GM18499 (cell line): ENCODE measurements at regions not wholly inside any gene's neighbourhood (a gene's known extent, or its start where the extent isn't known, plus 50 kb on each side); places are given as distances from the start of the nearest gene placed in this dataset.
"Not testable (repeated sequence)": the region's sequence is repeated elsewhere in the genome, so short reads cannot be mapped to it uniquely, and the experiment has no call there.

Source experiments
- ATAC-seq: cut with Tn5 transposase; IDR thresholded peaks from one replicate; pipeline ENCODE4 v1.9.1; 2021; ENCODE audit warnings: moderate number of reproducible peaks; ENCODE audit not compliant: insufficient read depth, unreplicated experiment

DNA sequence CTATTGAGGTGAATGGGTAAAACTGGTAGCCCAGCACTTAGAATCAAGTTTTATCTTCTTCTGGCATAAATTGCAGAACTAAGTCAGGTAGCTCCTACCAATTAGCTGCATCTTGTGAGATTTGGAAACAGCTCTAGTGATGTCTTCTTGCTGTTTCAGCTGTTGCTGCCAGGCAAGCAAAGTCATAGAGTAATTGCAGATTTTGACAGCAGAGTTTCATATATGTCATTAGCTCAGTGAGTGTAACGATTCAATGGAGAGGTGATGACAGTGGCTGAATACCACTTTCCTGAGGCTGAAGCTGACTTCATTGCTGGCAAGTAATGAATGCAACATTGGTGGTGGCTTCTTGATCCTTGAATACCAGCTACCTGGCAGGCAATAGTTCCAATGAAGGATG, 1109.7 kb upstream of the CDH18 start:
- ATAC-seq: no peak

DNA sequence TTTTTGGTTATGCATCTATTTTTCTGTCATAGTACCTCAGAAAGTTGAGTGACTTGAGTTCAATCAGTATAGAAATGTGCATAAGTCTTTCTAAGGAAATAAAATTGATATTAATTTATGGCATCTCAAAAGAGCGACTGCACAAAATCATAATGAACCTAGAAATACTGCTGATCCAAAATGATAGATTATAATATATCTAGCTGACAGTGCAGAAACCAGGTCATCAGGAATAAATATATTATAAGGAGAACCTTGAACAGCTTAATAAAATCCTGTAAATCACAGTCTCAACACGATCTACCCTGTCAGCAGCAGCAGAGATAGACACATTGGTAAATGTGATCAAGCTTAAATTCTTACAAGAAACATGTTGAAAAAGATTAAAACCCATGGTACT, 1106.6 kb upstream of the CDH18 start:
- ATAC-seq: no peak

DNA sequence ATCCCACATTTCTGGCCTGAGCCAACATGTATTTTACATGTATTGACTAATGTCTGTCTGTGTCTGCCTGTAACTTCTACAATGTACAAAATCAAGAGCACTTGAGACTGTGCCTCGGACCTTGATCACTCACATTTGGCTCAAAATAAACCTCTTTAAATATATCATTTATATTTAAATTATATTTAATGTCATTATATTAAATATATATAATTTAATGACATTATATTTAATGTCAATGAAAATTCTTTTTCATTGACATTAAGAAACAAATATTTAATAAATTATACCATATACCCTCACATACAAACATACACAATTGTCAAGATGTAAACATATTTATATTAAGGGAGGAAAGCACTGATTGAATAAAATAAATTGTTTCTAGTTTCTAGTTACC, 1099.8 kb upstream of the CDH18 start:
- no peak for ATAC-seq

DNA sequence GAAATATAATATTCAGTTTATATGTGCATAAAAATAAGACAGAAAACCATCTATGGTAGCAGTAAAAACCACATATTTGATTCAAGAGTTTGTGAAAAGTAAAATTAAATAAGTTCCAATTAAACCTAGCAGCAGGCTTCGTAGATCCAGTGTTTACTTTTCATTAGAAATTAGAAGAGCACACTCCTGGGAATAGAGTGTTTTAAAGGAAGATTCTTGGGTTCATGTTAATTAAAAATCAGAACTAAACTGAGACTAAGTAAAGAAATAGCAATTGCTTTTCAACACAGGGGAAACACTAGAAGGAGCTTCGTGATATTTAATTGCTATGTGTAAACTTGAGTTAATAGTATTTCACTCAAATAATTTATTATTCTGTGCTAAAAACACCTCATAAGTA, 1097.8 kb upstream of the CDH18 start:
- no peak for ATAC-seq

DNA sequence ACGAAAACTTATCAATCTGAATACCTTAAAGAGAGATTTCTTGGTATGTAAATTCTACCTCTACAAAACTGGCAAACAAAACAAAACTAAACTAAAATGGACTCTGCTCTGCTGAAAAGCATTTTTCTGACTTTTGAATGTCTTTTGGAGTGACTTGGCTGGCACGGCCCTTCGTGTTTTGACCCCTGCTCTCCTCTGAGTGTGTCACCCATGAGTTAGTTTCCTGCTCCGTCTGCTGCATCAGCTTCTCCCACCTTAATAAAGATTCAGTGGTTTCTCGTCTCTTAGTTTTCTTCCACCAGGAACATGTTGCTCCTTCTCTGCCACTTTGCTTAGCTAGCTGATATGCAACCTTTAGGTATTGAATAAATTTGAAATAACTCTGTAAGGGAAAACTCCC, 1084.0 kb upstream of the CDH18 start:
- ATAC-seq: no peak

DNA sequence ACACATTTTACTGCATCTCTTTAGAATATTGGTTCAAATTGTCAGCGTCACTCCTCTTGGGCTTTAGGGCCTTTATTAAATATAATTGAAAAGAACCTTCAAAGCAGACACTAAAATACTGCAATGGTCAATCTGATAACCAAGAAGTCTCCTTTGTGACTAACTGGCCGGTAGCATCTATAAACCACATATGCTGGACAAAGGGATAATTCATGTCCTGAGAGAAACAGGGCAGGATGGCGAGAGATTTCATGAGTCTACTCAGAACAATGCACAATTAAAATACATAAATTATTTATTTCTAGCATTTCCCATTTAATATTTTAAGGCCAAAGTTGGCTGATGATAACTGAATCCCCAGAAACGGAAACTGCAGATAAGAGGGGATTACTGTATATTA, 1083.4 kb upstream of the CDH18 start:
- no peak for ATAC-seq

DNA sequence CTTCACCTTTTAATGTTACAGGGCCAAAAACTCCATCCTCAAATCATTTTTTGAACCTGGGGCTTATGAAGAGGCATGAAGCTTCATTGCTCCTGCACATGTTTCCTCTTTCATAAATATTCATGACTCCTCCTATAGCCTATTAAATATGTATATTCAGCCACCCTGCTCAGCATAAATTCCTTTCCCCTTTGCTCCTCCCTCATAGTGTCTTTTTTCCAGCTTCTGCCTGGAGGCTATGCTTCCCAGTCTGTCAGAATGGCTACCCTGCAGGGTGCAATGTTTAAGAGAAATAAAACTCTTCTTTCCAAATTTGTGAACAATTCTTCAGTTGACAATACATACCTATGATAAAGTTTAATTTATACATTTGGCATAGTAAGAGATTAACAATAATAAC, 1082.9 kb upstream of the CDH18 start:
- no peak for ATAC-seq

DNA sequence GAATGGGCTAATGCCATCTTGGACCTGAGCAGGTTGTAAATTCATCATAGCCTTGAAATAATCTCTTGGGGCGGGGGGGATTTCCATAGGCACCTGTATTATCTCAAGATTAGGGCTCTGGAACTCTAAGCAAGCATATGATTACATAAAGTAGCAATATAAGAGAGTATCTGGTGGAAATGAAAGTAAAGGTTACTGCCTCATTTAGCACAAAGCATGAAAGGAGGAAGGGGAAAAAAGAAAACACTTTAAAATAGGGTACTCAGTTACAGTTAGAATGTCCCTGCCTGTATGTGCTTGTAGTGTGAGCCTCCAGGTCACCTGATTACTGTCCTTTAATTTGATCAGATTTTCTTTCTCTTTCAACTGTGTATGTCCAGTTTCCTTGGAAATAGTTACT, 1079.7 kb upstream of the CDH18 start:
- no peak for ATAC-seq

DNA sequence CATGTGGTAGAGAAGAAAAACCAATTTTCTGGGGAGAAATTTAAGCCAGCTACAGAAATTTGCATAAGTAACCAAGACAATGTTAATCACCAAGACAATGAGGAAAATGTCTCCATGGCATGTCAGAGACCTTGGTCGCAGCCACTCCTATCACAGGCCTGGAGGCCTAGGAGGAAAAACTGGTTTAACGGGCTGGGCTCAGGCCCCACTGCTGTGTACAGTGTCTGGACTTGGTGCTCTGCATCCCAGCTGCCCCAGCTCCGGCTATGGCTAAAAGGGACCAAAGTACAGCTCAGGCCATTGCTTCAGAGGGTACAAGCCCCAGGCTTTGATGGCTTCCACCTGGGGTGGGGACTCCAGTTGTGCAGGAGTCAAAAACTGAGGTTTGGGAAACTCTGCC, 1075.1 kb upstream of the CDH18 start:
- no peak for ATAC-seq

DNA sequence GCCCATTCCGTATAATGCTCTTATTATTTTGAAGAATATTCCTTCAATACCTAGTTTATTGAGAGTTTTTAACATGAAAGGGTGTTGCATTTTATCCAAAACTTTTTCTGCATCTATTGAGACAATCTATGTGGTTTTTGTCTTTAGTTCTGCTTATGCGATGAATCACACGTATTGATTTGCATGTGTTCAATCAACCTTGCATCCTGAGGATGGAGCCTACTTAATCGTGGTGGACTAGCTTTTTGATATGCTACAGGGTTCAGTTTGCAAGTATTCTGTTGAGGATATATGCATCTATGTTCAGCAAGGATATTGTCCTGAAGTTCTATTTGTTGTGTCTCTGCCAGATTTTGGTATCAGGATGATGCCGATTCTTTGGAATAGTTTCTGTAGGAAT, 1070.3 kb upstream of the CDH18 start:
- peak; percentile 95 for ATAC-seq

DNA sequence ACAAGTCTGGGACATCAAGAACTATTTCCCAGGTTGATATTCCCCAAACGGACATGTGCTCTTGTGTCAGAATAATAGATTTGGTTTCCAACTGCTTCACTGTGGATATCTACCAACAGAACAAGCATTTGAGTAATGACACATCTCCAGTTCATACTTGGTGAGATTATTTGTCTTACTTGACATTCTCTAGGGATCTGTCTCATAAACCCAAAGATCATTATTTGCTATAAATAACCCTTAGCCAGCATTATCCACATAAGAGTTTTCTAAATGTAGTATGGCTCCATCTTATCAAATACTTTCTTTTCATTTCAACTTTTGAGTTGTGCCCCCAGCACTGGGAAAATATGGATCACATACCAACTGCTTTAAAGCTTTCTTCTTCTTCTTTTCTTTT, 1063.9 kb upstream of the CDH18 start:
- ATAC-seq: no peak

DNA sequence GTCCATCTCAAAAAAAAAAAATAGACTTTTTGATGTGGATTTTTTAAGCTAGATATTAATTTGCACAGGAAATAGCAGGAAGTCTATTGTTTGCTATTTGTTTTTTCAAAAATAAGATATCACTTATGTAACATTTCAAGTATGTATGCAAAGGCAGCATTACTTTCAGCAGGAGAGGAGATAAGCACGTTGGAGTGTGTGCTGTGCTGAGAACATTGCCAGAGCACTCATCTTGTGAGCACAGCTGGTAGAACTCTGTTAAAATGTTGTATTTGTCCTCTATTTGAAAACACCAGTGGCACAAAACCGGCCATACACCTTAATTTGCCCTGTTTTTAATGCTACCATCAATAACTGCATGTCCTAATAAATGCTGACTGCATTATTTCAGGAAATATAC, 1061.9 kb upstream of the CDH18 start:
- ATAC-seq: no peak

DNA sequence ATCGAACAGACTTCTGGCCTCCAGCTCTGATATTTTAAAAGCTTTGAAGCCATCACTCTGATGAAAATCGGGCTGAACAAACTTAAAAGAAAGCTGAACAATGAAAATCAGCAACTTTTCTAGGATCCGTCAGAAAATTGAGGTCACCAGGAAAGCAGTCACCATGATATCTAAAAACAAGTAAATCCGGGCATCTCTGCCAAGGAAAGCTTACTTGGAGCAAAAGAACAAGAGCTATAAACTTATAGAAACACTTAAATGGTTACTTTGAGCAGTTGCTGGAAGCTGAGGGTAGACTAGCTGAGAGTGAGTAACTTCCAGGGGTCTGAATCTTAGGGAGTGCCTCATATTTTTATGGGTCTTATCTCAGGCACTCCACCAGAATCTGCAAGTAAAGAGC, 1043.0 kb upstream of the CDH18 start:
- no peak for ATAC-seq

DNA sequence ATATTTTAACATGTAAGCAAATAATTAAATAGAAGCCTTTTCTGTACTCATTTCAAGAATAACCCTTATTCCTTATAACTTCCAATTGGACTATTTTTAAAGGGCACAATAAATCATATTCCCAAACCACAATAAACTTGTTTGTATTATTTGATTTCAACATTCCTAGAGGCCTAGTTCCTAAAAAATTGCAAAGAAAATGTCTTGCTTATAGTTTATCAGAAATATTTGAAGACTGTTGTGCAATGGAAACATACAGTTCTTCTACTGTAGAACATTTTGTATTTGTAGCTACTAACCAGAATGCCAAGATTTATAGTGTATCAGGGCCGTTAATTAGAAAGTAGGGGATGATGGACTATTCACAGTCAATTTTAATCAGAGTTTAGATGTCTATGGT, 1037.0 kb upstream of the CDH18 start:
- ATAC-seq: no peak

DNA sequence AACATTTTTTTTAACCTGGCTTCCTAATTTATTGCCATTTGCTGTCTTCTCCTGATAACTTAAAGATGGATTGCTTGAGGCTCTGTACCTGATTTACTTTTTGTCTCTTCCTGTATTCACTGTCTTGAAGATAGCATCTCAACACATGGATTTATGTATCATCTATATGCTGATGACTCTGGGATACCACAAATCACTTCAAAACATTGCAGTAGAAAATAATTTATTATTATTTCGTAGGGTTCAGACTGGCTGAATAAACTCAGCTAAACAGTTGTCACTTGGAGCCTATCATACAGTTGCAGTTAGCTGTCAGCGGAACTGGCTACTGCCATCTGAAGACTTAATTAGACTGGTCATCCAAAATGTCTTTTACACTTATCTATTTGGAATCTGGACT, 1025.2 kb upstream of the CDH18 start:
- ATAC-seq: no peak

DNA sequence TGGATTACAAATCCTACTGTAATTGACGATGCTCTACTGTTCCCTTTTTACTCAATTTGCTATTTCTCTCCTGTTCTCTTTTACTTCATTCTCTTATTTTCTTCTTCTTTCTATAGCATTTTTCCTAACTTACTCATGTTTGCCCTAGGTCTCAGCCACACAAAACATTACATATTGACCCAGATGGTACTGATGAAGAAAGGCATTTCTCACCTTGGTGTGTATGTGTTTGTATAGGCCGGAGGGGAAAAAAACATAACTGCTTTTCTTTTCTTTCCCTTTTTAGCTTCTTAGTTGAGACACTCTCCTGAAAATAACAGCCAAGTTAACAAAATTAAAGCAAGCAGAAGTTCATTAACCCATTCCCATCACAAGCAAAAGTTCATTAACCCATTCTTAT, 1019.8 kb upstream of the CDH18 start:
- ATAC-seq: no peak

DNA sequence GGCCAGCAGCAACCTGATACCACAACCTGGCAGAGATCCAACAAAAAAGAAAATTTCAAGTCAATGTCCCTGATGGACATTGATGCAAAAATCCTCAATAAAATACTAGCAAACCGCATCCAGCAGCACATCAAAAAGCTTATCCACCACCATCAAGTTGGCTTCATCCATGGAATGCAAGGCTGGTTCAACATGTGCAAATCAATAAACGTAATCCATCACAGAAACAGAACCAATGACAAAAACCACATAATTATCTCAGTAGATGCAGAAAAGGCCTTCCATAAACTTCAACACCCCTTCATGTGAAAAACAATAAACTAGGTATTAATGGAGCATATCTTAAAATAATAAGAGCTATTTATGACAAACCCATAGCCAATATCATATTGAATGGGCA, 1000.9 kb upstream of the CDH18 start:
- ATAC-seq: not testable (repeated sequence)

DNA sequence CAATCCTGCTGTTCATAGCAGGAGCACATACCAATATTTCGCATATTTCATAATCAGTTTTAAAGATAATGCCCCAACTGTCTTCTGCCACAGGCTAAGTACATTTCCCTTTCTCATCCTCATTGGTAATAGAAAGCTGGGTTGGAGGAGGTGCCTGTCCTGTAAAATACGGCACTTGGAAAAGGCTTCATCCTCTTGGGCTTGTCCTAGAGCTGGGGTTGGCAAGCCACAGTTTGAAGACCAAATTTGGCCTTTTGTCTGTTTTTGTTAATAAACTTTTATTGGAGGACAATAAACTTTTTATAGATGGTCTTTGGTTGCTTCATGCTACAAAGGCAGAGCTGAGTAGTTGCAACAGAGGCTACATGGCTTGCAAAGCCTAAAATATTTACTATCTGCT, 997.8 kb upstream of the CDH18 start:
- no peak for ATAC-seq

DNA sequence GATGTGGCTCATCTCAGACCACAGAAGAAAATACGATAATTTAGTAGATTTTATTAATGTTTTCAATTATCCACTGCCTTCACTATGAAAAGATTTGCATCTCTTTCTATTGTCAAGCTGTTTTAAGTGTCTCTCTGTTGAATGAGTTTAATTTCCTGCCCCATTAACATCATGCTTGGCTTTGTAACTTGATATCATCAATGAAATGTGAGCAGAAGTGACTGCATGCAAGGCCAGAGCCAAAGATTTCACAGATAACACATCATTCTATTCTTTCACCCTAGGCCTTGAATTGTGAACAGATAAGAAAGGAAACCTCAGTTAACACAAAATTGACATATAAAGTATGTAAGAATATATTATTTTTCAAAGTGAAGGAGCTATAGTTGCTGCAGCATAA, 986.4 kb upstream of the CDH18 start:
- no peak for ATAC-seq

DNA sequence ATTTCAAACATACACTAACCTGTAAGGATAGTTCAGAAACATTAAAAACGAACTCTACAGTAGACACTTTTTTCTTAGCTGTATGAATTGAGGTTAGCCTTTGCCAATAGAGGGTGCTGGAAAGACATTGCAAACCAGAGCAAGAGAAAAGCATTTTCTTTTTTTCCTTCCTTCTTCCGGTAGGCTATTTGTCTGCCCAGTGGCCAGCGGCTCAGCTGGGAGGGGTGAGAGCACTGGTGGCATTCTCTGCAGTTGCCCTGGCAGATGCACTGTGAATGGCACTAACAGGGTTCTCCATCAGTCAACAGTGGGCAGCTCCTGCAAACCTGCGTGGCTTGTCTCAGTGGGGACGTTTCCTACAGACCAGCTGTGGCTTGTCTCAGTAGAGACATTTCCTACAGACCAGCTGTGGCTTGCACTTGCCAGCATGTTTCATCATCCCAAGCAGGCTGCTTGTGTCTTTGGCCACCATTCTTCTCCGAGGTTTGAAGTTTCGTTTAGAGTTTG, 984.5 kb upstream of the CDH18 start:
- no peak for ATAC-seq

DNA sequence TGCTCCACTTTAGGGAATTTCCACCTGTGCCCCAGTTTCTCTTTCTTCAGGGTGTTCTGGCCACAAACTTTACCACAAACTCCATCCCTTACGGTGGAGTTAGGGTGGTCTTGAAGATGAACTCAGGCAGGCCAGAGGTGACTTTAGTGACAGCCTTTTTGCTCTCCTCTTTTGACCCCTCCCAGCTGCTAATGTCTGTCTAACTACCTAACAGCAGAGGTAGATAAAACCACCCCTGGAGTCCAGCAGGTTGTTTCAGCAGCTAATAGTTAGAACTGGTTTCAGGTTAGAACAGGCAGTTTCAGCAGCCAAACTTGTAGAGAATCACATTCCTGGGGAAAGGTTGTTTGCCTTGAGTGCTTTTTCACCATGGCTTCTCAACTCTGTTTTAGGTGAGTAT, 971.3 kb upstream of the CDH18 start:
- no peak for ATAC-seq

DNA sequence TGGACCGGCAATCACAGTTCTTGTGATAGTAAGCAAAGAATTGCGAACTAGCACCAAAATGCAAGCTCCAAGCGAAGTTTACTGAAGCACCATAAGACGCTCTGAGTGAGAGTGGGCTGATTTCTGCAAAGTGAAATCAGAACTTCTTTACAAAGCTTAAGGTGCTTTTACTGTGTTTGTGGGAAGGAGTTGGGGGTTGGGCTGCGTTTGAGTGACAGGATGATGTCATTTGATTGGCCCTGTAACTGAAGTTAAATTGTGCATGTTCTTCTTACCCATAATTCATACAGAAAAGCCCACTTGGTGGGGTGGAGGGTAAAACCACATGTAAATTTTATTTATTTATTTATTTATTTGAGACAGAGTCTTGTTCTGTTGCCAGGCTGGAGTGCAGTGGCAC, 970.6 kb upstream of the CDH18 start:
- ATAC-seq: no peak

DNA sequence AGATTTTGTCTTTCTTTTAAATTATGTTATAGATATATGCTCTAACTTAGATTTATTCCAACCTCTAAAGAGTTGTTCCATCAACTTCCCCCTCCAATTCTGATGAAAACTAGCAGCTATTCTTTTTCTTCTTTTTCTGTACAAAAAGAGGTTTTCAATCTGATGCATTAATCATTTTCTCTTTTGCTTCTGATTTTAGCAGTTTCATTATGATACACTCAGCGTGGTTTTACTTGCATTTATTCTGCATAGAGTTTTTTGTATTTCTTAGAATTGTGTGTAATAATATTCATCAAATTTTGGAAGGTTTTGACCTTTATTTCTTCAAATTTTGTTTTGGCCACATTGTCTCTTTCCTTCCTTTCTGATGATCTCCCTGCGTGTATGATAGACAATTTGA, 968.1 kb upstream of the CDH18 start:
- ATAC-seq: no peak
